ENCODE measurements at regions not wholly inside any gene's neighbourhood (a gene's known extent, or its start where the extent isn't known, plus 50 kb on each side); places are given as distances from the start of the nearest gene placed in this dataset.

GRCh38 chr3:72577190-72577589 is 271.1 kb downstream of the SHQ1 start:
- 96% methylated on average over 6 of the region's 6 CpGs for WGBS, 2 donors
- H3K27me3 ChIP-seq (ENCODE audit: control insufficient read depth in 3 of 3, insufficient read depth in 3 of 3, low read length in 2 of 3), result no peaks in the 10 kb centered on the region

GRCh38 chr3:72576563-72576962 is 271.7 kb downstream of the SHQ1 start:
- ATAC-seq (ENCODE audit: insufficient read depth, low FRiP score), result no peak
- H3K9me3 ChIP-seq (ENCODE audit: control insufficient read depth in 4 of 4, insufficient read depth in 3 of 4, low read length in 3 of 4), result peaks cover 0 to 2% (median 0%) of the 10 kb centered on the region in 4 donors
- no peak for DNase-seq
- no peak for TF ChIP-seq CTCF (IDR thresholded peaks at IDR 0.05; ENCODE audit: control extremely low read depth, extremely low read depth)
- H3K36me3 ChIP-seq (ENCODE audit: control insufficient read depth in 4 of 4, insufficient read depth in 4 of 4, low read length in 4 of 4), result no peaks in the 10 kb centered on the region
- H3K9ac ChIP-seq (ENCODE audit: insufficient read depth in 1 of 2, low read length in 2 of 2), result no peak overlapping the region
- WGBS, 2 donors, result 45 to 81% methylated on average over 5 of the region's 5 CpGs
- H3K4me3 ChIP-seq, result no peak overlapping the region
- no peak overlapping the region for H3K27ac ChIP-seq (ENCODE audit: low read depth in 1 of 2, low read length in 1 of 2)
- peaks cover 0 to 10% (median 1%) of the 10 kb centered on the region in 5 donors for H3K4me1 ChIP-seq (ENCODE audit: control insufficient read depth in 5 of 5, insufficient read depth in 5 of 5, low read length in 5 of 5)
- H3K27me3 ChIP-seq (ENCODE audit: control insufficient read depth in 3 of 3, insufficient read depth in 3 of 3, low read length in 2 of 3), result no peaks in the 10 kb centered on the region

More at GRCh38 chr3:72577190-72577589, 271.1 kb downstream of the SHQ1 start:
- TF ChIP-seq CTCF (IDR thresholded peaks at IDR 0.05; ENCODE audit: control extremely low read depth, extremely low read depth), result no peak
- no peaks in the 10 kb centered on the region for H3K36me3 ChIP-seq (ENCODE audit: control insufficient read depth in 4 of 4, insufficient read depth in 4 of 4, low read length in 4 of 4)
- ATAC-seq (ENCODE audit: insufficient read depth, low FRiP score) (no peak), DNase-seq (no peak)
- peaks cover 0 to 10% (median 0%) of the 10 kb centered on the region in 5 donors for H3K4me1 ChIP-seq (ENCODE audit: control insufficient read depth in 5 of 5, insufficient read depth in 5 of 5, low read length in 5 of 5)
- H3K4me3 ChIP-seq, result no peak overlapping the region
- no peak overlapping the region for H3K9ac ChIP-seq (ENCODE audit: insufficient read depth in 1 of 2, low read length in 2 of 2)
- H3K9me3 ChIP-seq (ENCODE audit: control insufficient read depth in 4 of 4, insufficient read depth in 3 of 4, low read length in 3 of 4), result no peaks in the 10 kb centered on the region
- H3K27ac ChIP-seq (ENCODE audit: low read depth in 1 of 2, low read length in 1 of 2), result no peak overlapping the region

GRCh38 chr3:72574144-72574543 is 274.1 kb downstream of the SHQ1 start:
- Histone ChIP-seq H3K9ac (ENCODE audit: insufficient read depth in 1 of 2, low read length in 2 of 2) (no peak overlapping the region), H3K27ac (ENCODE audit: low read depth in 1 of 2, low read length in 1 of 2) (no peak overlapping the region), H3K9me3 (ENCODE audit: control insufficient read depth in 4 of 4, insufficient read depth in 3 of 4, low read length in 3 of 4) (peaks cover 0 to 3% (median 0%) of the 10 kb centered on the region in 4 donors), H3K4me1 (ENCODE audit: control insufficient read depth in 5 of 5, insufficient read depth in 5 of 5, low read length in 5 of 5) (peaks cover 0 to 5% (median 3%) of the 10 kb centered on the region in 5 donors), H3K27me3 (ENCODE audit: control insufficient read depth in 3 of 3, insufficient read depth in 3 of 3, low read length in 2 of 3) (no peaks in the 10 kb centered on the region), H3K4me3 (no peak overlapping the region), H3K36me3 (ENCODE audit: control insufficient read depth in 4 of 4, insufficient read depth in 4 of 4, low read length in 4 of 4) (no peaks in the 10 kb centered on the region)
- 100% methylated on average over 1 of the region's 1 CpG for WGBS, 2 donors
- ATAC-seq (ENCODE audit: insufficient read depth, low FRiP score) (no peak), DNase-seq (no peak)
- TF ChIP-seq CTCF (IDR thresholded peaks at IDR 0.05; ENCODE audit: control extremely low read depth, extremely low read depth), result no peak

GRCh38 chr3:72573051-72573450 is 275.2 kb downstream of the SHQ1 start:
- 88 to 93% methylated on average over 13 of the region's 13 CpGs for WGBS, 2 donors
- ATAC-seq (ENCODE audit: insufficient read depth, low FRiP score), result no peak

More at GRCh38 chr3:72573051-72573450, 275.2 kb downstream of the SHQ1 start:
- no peak overlapping the region for H3K9ac ChIP-seq (ENCODE audit: insufficient read depth in 1 of 2, low read length in 2 of 2)
- H3K36me3 ChIP-seq (ENCODE audit: control insufficient read depth in 4 of 4, insufficient read depth in 4 of 4, low read length in 4 of 4), result no peaks in the 10 kb centered on the region
- no peak for DNase-seq
- no peak overlapping the region for H3K27ac ChIP-seq (ENCODE audit: low read depth in 1 of 2, low read length in 1 of 2)
- H3K4me3 ChIP-seq, result no peak overlapping the region
- peaks cover 0 to 3% (median 0%) of the 10 kb centered on the region in 5 donors for H3K4me1 ChIP-seq (ENCODE audit: control insufficient read depth in 5 of 5, insufficient read depth in 5 of 5, low read length in 5 of 5)
- TF ChIP-seq CTCF (IDR thresholded peaks at IDR 0.05; ENCODE audit: control extremely low read depth, extremely low read depth), result no peak
- H3K27me3 ChIP-seq (ENCODE audit: control insufficient read depth in 3 of 3, insufficient read depth in 3 of 3, low read length in 2 of 3), result no peaks in the 10 kb centered on the region
- peaks cover 0 to 3% (median 0%) of the 10 kb centered on the region in 4 donors for H3K9me3 ChIP-seq (ENCODE audit: control insufficient read depth in 4 of 4, insufficient read depth in 3 of 4, low read length in 3 of 4)
